K562 (cell line): ENCODE measurements at regions not wholly inside any gene's neighbourhood (a gene's known extent, or its start where the extent isn't known, plus 50 kb on each side); places are given as distances from the start of the nearest gene placed in this dataset.

ENCODE experiments used
- ARID3B ChIP-seq: fragments of 250-450 bp; sonication (Bioruptor Pico); IDR thresholded peaks from 2 replicates; pipeline ENCODE4 v1.4.0; 2020; ENCODE audit warnings: borderline replicate concordance
- CEBPB ChIP-seq: fragments of 450-650 bp; IDR thresholded peaks from 2 replicates; pipeline ENCODE4 v1.6.1; 2016; ENCODE audit warnings: missing genetic modification characterization, missing compliant biosample characterization
- FOXJ2 ChIP-seq: fragments of 200-800 bp; sonication (Bioruptor generic); IDR thresholded peaks from 2 replicates; pipeline ENCODE4 v1.6.1; 2016; ENCODE audit warnings: missing genetic modification characterization, missing compliant biosample characterization
- GTF2E2 ChIP-seq: fragments of 200-800 bp; sonication (Bioruptor generic); IDR thresholded peaks from 2 replicates; pipeline ENCODE4 v1.6.1; 2016; ENCODE audit warnings: missing genetic modification characterization, missing compliant biosample characterization
- HDAC2 ChIP-seq: fragments of 450-650 bp; IDR thresholded peaks from 2 replicates; pipeline ENCODE4 v1.6.1; 2016; ENCODE audit warnings: mild to moderate bottlenecking
- HNRNPK ChIP-seq: fragments of 200-400 bp; formaldehyde crosslinking; IDR thresholded peaks from one replicate; pipeline ENCODE4 v1.6.1; 2018; ENCODE audit warnings: mild to moderate bottlenecking, low read depth, low read length; ENCODE audit not compliant: poor library complexity, severe bottlenecking
- KDM5B ChIP-seq: fragments of 200-600 bp; sonication (generic); IDR thresholded peaks from 2 replicates; pipeline ENCODE4 v1.6.1; 2012; ENCODE audit warnings: low read depth, mild to moderate bottlenecking, moderate library complexity, low read length, control low read depth, inconsistent platforms; ENCODE audit not compliant: insufficient replicate concordance
- MBD2 ChIP-seq: sonication (generic); IDR thresholded peaks from 2 replicates; pipeline ENCODE4 v1.6.1; 2016; ENCODE audit warnings: low read depth, borderline replicate concordance
- NBN ChIP-seq: fragments of 450-650 bp; IDR thresholded peaks from 2 replicates; pipeline ENCODE4 v1.6.1; 2016; ENCODE audit warnings: low read depth, mild to moderate bottlenecking
- NEUROD1 ChIP-seq: fragments of 150-350 bp; IDR thresholded peaks from 2 replicates; pipeline ENCODE4 v1.6.1; 2014; ENCODE audit warnings: borderline replicate concordance, low read length, low read depth; ENCODE audit not compliant: partially characterized antibody
- NFXL1 ChIP-seq: fragments of 450-650 bp; formaldehyde crosslinking; IDR thresholded peaks from 2 replicates; pipeline ENCODE4 v1.4.0; 2021; ENCODE audit warnings: mild to moderate bottlenecking
- RAD21 ChIP-seq, 2 experiments: fragments of 250-450 bp in 1 of 2; fragments of 450-650 bp in 1 of 2; sonication (Bioruptor Pico) in 1 of 2; formaldehyde crosslinking in 1 of 2; IDR thresholded peaks in 1 of 2; conservative IDR thresholded peaks in 1 of 2; 2 replicates each; pipeline versions ENCODE4 v1.4.0 to v1.8.0; 2020 to 2022; ENCODE audit warnings: mild to moderate bottlenecking in 2 of 2, moderate library complexity in 1 of 2
- RBM39 ChIP-seq: fragments of 200-400 bp; formaldehyde crosslinking; optimal IDR thresholded peaks from 2 replicates; pipeline ENCODE3; 2018; ENCODE audit warnings: low read depth, low read length
- SIN3B ChIP-seq: fragments of 450-650 bp; IDR thresholded peaks from 2 replicates; pipeline ENCODE4 v1.6.1; 2017; ENCODE audit warnings: low read depth, mild to moderate bottlenecking, moderate library complexity
- SMARCE1 ChIP-seq: fragments of 450-650 bp; IDR thresholded peaks from 2 replicates; pipeline ENCODE4 v1.7.1; 2016; ENCODE audit warnings: mild to moderate bottlenecking
- SNRNP70 ChIP-seq: fragments of 200-400 bp; formaldehyde crosslinking; optimal IDR thresholded peaks from 2 replicates; pipeline ENCODE3; 2017; ENCODE audit warnings: low read depth, low read length
- SREBF1 ChIP-seq: fragments of 150-350 bp; IDR thresholded peaks from 2 replicates; pipeline ENCODE4 v1.6.1; 2014; ENCODE audit warnings: antibody characterized with exemption, low read depth, low read length, borderline replicate concordance
- TCF15 ChIP-seq: fragments of 250-450 bp; sonication (Bioruptor Pico); IDR thresholded peaks from 2 replicates; pipeline ENCODE4 v1.8.0; 2022; ENCODE audit warnings: moderate library complexity, mild to moderate bottlenecking, inconsistent platforms
- ZBTB5 ChIP-seq: fragments of 450-650 bp; IDR thresholded peaks from 2 replicates; pipeline ENCODE4 v1.6.1; 2017; ENCODE audit warnings: antibody characterized with exemption
- ZC3H4 ChIP-seq: sonication (generic); formaldehyde crosslinking; IDR thresholded peaks from 2 replicates; pipeline ENCODE4 v1.9.0; 2021; ENCODE audit warnings: missing genetic modification reagents, borderline replicate concordance
- ZNF324 ChIP-seq: fragments of 250-450 bp; sonication (Bioruptor Pico); IDR thresholded peaks from 2 replicates; pipeline ENCODE4 v1.4.0; 2020; ENCODE audit warnings: mild to moderate bottlenecking
- ZNF431 ChIP-seq: sonication (generic); formaldehyde crosslinking; IDR thresholded peaks from 2 replicates; pipeline ENCODE4 v1.8.0; 2022; ENCODE audit warnings: mild to moderate bottlenecking, missing genetic modification reagents
- ZNF551 ChIP-seq: fragments of 250-450 bp; sonication (Bioruptor Pico); IDR thresholded peaks from 2 replicates; pipeline ENCODE4 v1.5.0; 2021; ENCODE audit warnings: mild to moderate bottlenecking, moderate library complexity
- ZNF696 ChIP-seq: fragments of 250-450 bp; sonication (Bioruptor Pico); conservative IDR thresholded peaks from 2 replicates; pipeline ENCODE4 v1.4.0; 2020; ENCODE audit warnings: mild to moderate bottlenecking, moderate library complexity
- ZNF766 ChIP-seq: fragments of 200-800 bp; sonication (Bioruptor generic); conservative IDR thresholded peaks from 2 replicates; pipeline ENCODE4 v1.6.1; 2016; ENCODE audit warnings: missing genetic modification characterization, missing compliant biosample characterization

GRCh38 chr3:171974986-171975837 is 64.2 kb upstream of the FNDC3B start (continued):
- TF ChIP-seq ARID3B (CRISPR knock-in tag) (no peak), ZBTB5 (no peak), NEUROD1 (no peak), MBD2 (no peak; the same call in 1 of the 2 replicates), ZNF324 (no peak), ZNF766 (CRISPR knock-in tag) (peak; percentile 74), HNRNPK (no peak), GTF2E2 (no peak), HDAC2 (no peak), ZNF431 (CRISPR knock-in tag) (no peak), RBM39 (no peak), NBN (0 out of 2 replicates have a peak, but pooled peaks have one; percentile 49), NFXL1 (CRISPR knock-in tag) (no peak), ZC3H4 (CRISPR knock-in tag) (no peak), KDM5B (no peak), TCF15 (no peak), RAD21 (CRISPR knock-in tag; conservative IDR thresholded peaks at IDR 0.05 in 1 of 2, IDR thresholded peaks at IDR 0.05 in 1 of 2) (peak in 1 of 2 experiments; percentile 19; a peak in 2 of 4 replicates), SREBF1 (no peak), SMARCE1 (peak; percentile 64; the same call in 1 of the 2 replicates), FOXJ2 (tag) (no peak), ZNF551 (CRISPR knock-in tag) (no peak), CEBPB (tag) (peak; percentile 60), SIN3B (no peak), SNRNP70 (no peak), ZNF696 (CRISPR knock-in tag) (no peak)
